Neural progenitor cell (in vitro differentiated cells): ENCODE measurements at regions not wholly inside any gene's neighbourhood (a gene's known extent, or its start where the extent isn't known, plus 50 kb on each side); places are given as distances from the start of the nearest gene placed in this dataset.
A peak's percentile ranks its signal among the peaks of the same experiment; 100 is the strongest.

ENCODE experiments used
- DNase-seq: peaks from one replicate; pipeline ENCODE4 v3.0.0-alpha.2; 2016; ENCODE audit warnings: low spot score
- H2AFZ ChIP-seq: fragments of 200-600 bp; sonication (generic); replicated peaks from 2 replicates; pipeline ENCODE4 v1.6.1; 2016; ENCODE audit warnings: antibody characterized with exemption
- H3F3A ChIP-seq: fragments of 200-600 bp; sonication (generic); 2 replicates; pipeline ENCODE4 v1.6.1; 2016; ENCODE audit warnings: antibody characterized with exemption, low read depth
- H3K27ac ChIP-seq: fragments of 200-600 bp; sonication (generic); 2 replicates; pipeline ENCODE4 v1.5.1; 2016; ENCODE audit warnings: mild to moderate bottlenecking
- H3K27me3 ChIP-seq: fragments of 200-600 bp; sonication (generic); 2 replicates; pipeline ENCODE4 v1.6.1; 2016; ENCODE audit warnings: mild to moderate bottlenecking, moderate library complexity
- H3K36me3 ChIP-seq: fragments of 200-600 bp; sonication (generic); 2 replicates; pipeline ENCODE4 v1.5.1; 2016
- H3K4me1 ChIP-seq: fragments of 200-600 bp; sonication (generic); 2 replicates; pipeline ENCODE4 v1.6.1; 2016; ENCODE audit warnings: mixed run types
- H3K4me2 ChIP-seq: fragments of 200-600 bp; sonication (generic); 2 replicates; pipeline ENCODE4 v1.6.1; 2016
- H3K4me3 ChIP-seq: fragments of 200-600 bp; sonication (generic); 2 replicates; pipeline ENCODE4 v1.5.1; 2016
- H3K79me2 ChIP-seq: fragments of 200-600 bp; sonication (generic); 2 replicates; pipeline ENCODE4 v1.6.1; 2016; ENCODE audit warnings: low read depth
- H3K9ac ChIP-seq: fragments of 200-600 bp; sonication (generic); 2 replicates; pipeline ENCODE4 v1.6.1; 2016
- H3K9me3 ChIP-seq: fragments of 200-600 bp; sonication (generic); 2 replicates; pipeline ENCODE4 v1.5.1; 2016; ENCODE audit warnings: low read depth
- H4K20me1 ChIP-seq: fragments of 200-600 bp; sonication (generic); 2 replicates; pipeline ENCODE4 v1.6.1; 2016; ENCODE audit warnings: low read depth
- H3K27ac Mint-ChIP-seq: 3 replicates; pipeline ENCODE4 v1.8.0; 2021; ENCODE audit warnings: mixed read lengths
- H3K27me3 Mint-ChIP-seq: 2 replicates; pipeline ENCODE4 v1.8.0; 2022; ENCODE audit warnings: low read depth, mild to moderate bottlenecking, inconsistent platforms, moderate library complexity, mixed read lengths; ENCODE audit not compliant: insufficient read depth
- H3K36me3 Mint-ChIP-seq: 3 replicates; pipeline ENCODE4 v1.8.0; 2021; ENCODE audit warnings: mixed read lengths
- H3K4me1 Mint-ChIP-seq: 3 replicates; pipeline ENCODE4 v1.8.0; 2021; ENCODE audit warnings: mixed read lengths
- H3K4me3 Mint-ChIP-seq: 3 replicates; pipeline ENCODE4 v1.8.0; 2021; ENCODE audit warnings: mild to moderate bottlenecking, moderate library complexity, mixed read lengths
- H3K9me3 Mint-ChIP-seq: 3 replicates; pipeline ENCODE4 v1.8.0; 2020; ENCODE audit warnings: mixed read lengths
- EZH2 ChIP-seq: fragments of 200-600 bp; sonication (generic); IDR thresholded peaks from 2 replicates; pipeline ENCODE4 v1.6.1; 2017; ENCODE audit warnings: antibody characterized with exemption, mild to moderate bottlenecking, moderate library complexity
- EZH2phosphoT487 ChIP-seq: fragments of 200-600 bp; sonication (generic); IDR thresholded peaks from 2 replicates; pipeline ENCODE4 v1.6.1; 2017; ENCODE audit warnings: antibody characterized with exemption
- TF ChIP-seq, protein P1 (sequence below): fragments of 200-600 bp; sonication (generic); IDR thresholded peaks from 2 replicates; pipeline ENCODE4 v1.5.1; 2017; ENCODE audit warnings: antibody characterized with exemption, mild to moderate bottlenecking

DNA sequence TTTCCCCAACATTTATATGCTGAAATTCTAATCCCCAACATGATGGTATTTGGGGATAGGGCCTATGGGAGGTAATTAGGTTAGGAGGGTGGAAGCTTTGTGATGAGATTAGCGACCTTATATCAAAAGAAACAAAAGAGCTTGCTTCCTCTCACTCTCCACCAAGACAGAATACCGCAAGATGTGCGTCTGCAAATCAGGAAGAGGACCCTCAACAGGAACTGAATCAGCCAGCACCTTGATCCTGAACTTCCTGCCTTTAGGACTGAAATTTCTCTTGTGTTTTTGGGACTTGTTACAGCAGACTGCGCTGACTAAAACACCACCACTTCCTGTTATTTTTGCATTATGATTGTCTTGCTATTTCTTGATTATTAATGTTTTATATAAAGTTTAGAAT lies 1889.4 kb downstream of the C4orf33 start:
- Histone ChIP-seq H3K79me2 (no peaks in the 10 kb centered on the region), H3K9me3 (no peaks in the 10 kb centered on the region), H3K4me1 (peaks cover 6% of the 10 kb centered on the region), H3K9ac (no peak overlapping the region), H4K20me1 (no peaks in the 10 kb centered on the region), H3K27me3 (no peaks in the 10 kb centered on the region), H3F3A (no peaks in the 10 kb centered on the region), H3K27ac (no peak overlapping the region), H3K36me3 (no peaks in the 10 kb centered on the region), H3K4me2 (peak overlapping the region; percentile 19), H2AFZ (no peak overlapping the region), H3K4me3 (no peak overlapping the region)
- H3K27me3 Mint-ChIP-seq: peaks cover 5% of the 10 kb centered on the region
- no peaks in the 10 kb centered on the region for H3K9me3 Mint-ChIP-seq
- H3K36me3 Mint-ChIP-seq: no peaks in the 10 kb centered on the region
- H3K4me3 Mint-ChIP-seq: no peak overlapping the region
- H3K27ac Mint-ChIP-seq: no peak overlapping the region
- no peak for TF ChIP-seq EZH2phosphoT487
- DNase-seq: peak; percentile 45
- H3K4me1 Mint-ChIP-seq: no peaks in the 10 kb centered on the region

DNA sequence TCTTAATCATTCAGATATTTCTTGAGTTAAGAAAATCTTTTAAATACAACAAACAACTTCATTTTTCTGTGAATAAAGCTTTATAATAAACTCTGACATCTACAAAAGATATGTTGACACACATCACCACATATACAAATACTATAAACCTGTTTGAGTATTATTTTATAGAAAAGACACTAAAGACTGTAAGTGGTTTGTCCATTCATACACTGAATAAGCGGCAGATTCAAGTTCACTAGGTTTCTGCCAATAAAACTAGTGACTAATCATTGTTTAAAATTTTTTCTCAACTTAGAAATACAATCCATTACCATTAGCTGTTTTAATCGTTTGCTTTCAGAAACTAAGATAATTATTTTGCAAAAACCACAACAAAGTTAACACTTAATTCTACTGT lies 1900.0 kb downstream of the C4orf33 start:
- H3K9me3 Mint-ChIP-seq: no peaks in the 10 kb centered on the region
- no peak for TF ChIP-seq EZH2
- TF ChIP-seq, protein P1, sequence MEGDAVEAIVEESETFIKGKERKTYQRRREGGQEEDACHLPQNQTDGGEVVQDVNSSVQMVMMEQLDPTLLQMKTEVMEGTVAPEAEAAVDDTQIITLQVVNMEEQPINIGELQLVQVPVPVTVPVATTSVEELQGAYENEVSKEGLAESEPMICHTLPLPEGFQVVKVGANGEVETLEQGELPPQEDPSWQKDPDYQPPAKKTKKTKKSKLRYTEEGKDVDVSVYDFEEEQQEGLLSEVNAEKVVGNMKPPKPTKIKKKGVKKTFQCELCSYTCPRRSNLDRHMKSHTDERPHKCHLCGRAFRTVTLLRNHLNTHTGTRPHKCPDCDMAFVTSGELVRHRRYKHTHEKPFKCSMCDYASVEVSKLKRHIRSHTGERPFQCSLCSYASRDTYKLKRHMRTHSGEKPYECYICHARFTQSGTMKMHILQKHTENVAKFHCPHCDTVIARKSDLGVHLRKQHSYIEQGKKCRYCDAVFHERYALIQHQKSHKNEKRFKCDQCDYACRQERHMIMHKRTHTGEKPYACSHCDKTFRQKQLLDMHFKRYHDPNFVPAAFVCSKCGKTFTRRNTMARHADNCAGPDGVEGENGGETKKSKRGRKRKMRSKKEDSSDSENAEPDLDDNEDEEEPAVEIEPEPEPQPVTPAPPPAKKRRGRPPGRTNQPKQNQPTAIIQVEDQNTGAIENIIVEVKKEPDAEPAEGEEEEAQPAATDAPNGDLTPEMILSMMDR: no peak
- TF ChIP-seq EZH2phosphoT487: no peak
- no peak overlapping the region for H3K9ac ChIP-seq
- no peak overlapping the region for H3K27ac ChIP-seq
- H3K4me3 ChIP-seq: no peak overlapping the region
- no peaks in the 10 kb centered on the region for H3F3A ChIP-seq
- no peaks in the 10 kb centered on the region for H3K27me3 ChIP-seq
- no peak for DNase-seq
- no peaks in the 10 kb centered on the region for H3K4me1 ChIP-seq
- H4K20me1 ChIP-seq: no peaks in the 10 kb centered on the region
- H3K27me3 Mint-ChIP-seq: no peaks in the 10 kb centered on the region
- no peak overlapping the region for H3K27ac Mint-ChIP-seq
- no peaks in the 10 kb centered on the region for H3K36me3 Mint-ChIP-seq
- no peaks in the 10 kb centered on the region for H3K9me3 ChIP-seq
- no peaks in the 10 kb centered on the region for H3K4me1 Mint-ChIP-seq
- H3K4me3 Mint-ChIP-seq: no peak overlapping the region
- H3K36me3 ChIP-seq: no peaks in the 10 kb centered on the region
- no peaks in the 10 kb centered on the region for H3K79me2 ChIP-seq
- no peak overlapping the region for H2AFZ ChIP-seq
- H3K4me2 ChIP-seq: no peak overlapping the region

DNA sequence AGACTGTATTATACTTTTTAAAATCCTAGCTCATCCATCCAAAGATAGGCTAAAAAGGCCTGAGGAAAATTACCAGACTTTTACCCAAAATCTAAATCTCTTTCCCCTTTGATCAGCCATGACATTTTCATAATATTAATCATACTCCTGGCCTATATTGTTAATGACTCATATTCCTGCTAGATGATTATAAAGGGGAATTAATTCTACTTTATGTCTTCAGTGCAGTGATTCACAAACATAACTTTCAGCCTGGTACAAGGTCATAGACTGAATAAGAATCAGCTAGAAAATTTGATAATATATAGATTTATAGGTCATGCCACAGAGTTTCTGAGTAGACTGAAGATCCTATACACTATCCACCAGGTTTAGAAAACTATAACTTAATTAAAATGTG lies 1905.4 kb downstream of the C4orf33 start:
- Histone ChIP-seq H3K4me2 (no peak overlapping the region), H3K27ac (no peak overlapping the region), H3K4me3 (no peak overlapping the region), H2AFZ (no peak overlapping the region), H3K36me3 (no peaks in the 10 kb centered on the region), H3K9ac (no peak overlapping the region), H3K27me3 (no peaks in the 10 kb centered on the region), H3K4me1 (no peaks in the 10 kb centered on the region), H3K79me2 (no peaks in the 10 kb centered on the region), H4K20me1 (no peaks in the 10 kb centered on the region), H3F3A (no peaks in the 10 kb centered on the region), H3K9me3 (no peaks in the 10 kb centered on the region)
- TF ChIP-seq EZH2: no peak
- TF ChIP-seq, protein P1: no peak
- TF ChIP-seq EZH2phosphoT487: no peak
- no peaks in the 10 kb centered on the region for H3K4me1 Mint-ChIP-seq
- H3K27ac Mint-ChIP-seq: no peak overlapping the region
- no peak overlapping the region for H3K4me3 Mint-ChIP-seq
- DNase-seq: no peak
- no peaks in the 10 kb centered on the region for H3K27me3 Mint-ChIP-seq
- H3K9me3 Mint-ChIP-seq: no peaks in the 10 kb centered on the region
- no peaks in the 10 kb centered on the region for H3K36me3 Mint-ChIP-seq

DNA sequence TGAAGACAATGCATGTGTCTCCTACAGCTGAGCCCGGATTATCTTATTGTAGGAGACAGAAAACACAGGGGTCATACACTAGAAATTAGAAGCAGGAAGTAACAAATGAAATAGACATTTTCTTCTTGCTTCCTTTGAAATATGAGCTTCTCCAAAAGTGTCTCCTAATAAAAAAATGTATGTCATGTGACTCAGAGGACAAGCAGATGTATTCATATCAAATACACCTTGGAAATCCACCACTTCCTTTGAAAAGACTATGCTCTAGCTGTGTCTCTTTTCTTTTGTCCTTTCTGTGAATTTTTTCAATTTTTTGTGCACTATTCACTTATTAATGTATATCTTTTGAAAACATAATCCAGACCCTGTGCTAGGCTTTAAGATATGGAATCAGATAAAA lies 1906.2 kb downstream of the C4orf33 start:
- no peaks in the 10 kb centered on the region for H3K9me3 Mint-ChIP-seq
- H3K79me2 ChIP-seq: no peaks in the 10 kb centered on the region
- no peaks in the 10 kb centered on the region for H3K27me3 Mint-ChIP-seq
- H3K4me3 Mint-ChIP-seq: no peak overlapping the region
- no peak overlapping the region for H3K4me3 ChIP-seq
- H3K4me2 ChIP-seq: no peak overlapping the region
- no peaks in the 10 kb centered on the region for H3K4me1 Mint-ChIP-seq
- no peak for DNase-seq
- H4K20me1 ChIP-seq: no peaks in the 10 kb centered on the region
- no peak overlapping the region for H2AFZ ChIP-seq
- H3K4me1 ChIP-seq: no peaks in the 10 kb centered on the region
- H3K36me3 Mint-ChIP-seq: no peaks in the 10 kb centered on the region
- H3K27me3 ChIP-seq: no peaks in the 10 kb centered on the region
- H3K9me3 ChIP-seq: no peaks in the 10 kb centered on the region
- TF ChIP-seq EZH2: no peak
- no peak for TF ChIP-seq EZH2phosphoT487
- TF ChIP-seq, protein P1: no peak
- H3K9ac ChIP-seq: no peak overlapping the region
- no peak overlapping the region for H3K27ac Mint-ChIP-seq
- H3F3A ChIP-seq: no peaks in the 10 kb centered on the region
- H3K27ac ChIP-seq: no peak overlapping the region
- no peaks in the 10 kb centered on the region for H3K36me3 ChIP-seq
